Stimulated activated CD4-positive, alpha-beta T cell treated with anti-CD3 and anti-CD28 coated beads, TNF-alpha, amount 100 ng/mL, for 48 hours (primary cell): ENCODE measurements at regions not wholly inside any gene's neighbourhood (a gene's known extent, or its start where the extent isn't known, plus 50 kb on each side); places are given as distances from the start of the nearest gene placed in this dataset.

ENCODE experiments used
- DNase-seq, 3 donors: peaks; one replicate each; pipeline ENCODE4 v3.0.0-alpha.2; 2020; ENCODE audit warnings: low read depth in 3 of 3

DNA sequence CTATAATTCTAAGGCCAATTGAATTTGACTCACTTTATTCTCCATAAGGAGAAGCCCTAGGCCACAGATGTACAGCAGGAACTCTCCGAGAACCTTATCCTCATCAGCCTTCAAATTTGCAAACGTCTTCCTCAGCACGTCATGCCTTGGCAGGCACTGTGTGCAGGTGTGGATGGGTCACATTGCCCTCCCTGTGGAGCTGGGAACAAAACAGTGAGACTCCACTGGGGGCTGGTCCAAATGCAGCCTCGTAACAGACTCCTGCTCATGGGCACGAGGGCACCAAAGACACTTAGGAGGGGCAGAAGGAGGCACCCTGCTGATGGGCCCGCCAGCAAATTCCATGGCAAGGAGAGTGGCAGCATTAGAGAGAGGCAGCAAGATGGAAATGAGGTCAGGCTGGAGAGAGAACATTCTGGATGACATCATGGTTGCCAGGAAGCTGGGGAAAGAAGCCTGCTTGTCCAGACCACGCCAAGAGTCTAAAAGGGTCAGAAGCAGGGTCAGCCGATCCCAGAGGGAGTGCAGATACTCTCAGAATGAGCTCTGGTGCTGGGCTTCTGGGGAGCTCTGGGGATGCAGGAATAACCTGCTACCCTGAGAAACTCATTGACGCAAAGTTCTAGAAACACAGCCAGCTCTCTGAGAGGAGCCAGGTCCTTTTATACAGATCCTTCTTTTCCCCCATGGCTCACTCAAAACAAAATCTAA, 242.2 kb downstream of the B3GLCT start:
- DNase-seq: no peak

DNA sequence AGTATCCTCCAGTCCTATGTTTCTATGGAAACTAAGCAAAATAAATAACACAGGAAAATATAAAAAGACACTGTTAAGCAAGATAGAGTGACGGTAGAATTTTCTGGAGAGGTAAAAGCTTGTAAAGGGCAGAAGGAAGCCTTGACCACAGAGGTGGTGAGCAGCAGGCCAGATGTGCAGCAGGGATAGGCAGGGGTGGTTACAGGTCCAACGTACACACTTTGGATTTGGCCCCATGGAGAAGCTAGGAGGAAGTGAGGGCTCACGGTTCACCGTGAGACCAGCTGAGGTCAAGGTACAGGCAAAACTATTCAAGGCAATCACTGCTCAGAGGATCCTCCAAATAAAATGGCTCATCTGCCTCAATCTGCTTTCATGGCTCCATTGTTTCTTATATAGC, 242.8 kb downstream of the B3GLCT start:
- no peak for DNase-seq

DNA sequence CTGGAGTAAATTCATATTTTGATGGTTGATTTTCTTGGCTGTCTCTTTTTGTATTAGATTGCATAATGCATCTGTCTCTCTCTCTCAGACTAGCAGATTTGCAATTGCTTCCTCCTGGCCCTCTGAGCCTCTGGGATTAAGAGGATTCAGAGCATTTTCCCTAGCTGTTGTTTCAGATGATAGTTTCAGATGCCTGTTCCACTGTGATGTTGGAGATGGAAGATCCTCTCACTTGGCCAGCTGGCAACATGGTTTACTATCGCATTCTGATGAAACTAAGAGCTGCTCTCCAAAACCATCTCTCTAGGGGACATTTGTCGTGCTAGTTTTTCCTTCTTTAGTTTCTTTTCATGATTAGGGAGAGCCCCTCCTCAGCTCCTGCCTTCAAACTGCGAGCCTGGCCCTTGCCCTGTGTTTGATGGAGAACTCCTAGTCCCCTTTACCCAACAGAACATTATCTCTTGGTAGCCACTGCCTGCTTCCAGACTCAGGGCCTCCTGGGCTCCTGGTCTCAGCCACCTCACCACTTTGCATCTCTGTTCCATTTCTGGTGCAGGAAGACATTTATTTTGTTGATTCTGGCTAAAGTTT, 244.6 kb downstream of the B3GLCT start:
- no peak for DNase-seq

DNA sequence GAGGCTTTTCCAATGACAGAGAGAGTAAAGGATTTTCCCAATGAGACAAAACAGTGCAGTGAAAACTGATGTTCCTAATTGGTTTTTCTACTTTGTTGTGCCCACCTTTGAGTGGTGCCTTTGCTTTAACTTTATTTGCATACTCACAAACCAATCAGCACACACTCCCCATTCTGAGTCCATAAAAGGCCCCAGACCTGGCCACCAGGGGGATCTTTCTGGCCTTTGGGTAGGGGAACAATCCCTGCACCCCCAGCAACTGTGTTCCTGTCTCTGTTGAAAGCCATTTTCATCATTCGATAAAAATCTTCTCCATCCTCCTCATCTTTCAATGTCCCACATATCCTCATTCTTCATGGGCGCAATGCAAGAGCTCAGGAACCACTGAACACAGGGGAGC, 252.8 kb downstream of the B3GLCT start:
- DNase-seq: no peak

DNA sequence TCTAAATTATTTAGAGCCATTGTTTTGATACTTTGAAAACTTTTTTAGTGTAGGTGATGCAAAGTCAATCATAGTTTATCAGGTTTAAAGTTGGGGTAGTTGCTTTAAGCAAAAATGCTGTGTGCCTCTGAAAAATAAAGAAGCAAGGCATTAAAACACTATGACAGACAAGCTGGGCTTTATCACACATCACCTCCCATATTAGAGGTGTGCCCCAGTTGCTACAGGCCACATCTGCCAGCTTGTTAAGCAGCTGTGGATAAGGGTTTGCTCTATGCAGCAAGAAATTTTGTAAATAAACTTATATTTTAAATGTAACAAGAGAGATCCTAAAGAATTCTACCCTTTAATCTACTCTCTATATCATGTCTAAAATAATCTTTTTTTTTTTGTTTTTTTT, 255.8 kb downstream of the B3GLCT start:
- no peak for DNase-seq

DNA sequence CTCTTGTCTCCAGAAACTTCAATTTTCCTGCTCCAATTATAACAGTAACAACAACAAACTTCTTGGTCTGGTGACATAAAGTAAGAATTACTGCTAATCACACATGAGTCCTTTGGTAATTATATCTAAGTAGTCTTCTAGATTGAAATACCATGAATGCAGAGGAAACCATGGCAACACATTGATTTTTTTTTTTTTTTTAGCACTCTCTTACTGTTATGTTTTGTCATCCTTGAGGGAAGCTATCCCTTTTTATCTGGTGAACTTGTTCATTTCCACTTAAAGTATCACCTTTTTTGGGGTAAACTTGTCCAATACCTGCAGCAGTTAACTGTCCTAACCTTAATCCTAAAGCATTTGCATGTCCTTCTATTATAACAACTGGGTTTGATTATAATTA, 256.3 kb downstream of the B3GLCT start:
- DNase-seq: no peak

DNA sequence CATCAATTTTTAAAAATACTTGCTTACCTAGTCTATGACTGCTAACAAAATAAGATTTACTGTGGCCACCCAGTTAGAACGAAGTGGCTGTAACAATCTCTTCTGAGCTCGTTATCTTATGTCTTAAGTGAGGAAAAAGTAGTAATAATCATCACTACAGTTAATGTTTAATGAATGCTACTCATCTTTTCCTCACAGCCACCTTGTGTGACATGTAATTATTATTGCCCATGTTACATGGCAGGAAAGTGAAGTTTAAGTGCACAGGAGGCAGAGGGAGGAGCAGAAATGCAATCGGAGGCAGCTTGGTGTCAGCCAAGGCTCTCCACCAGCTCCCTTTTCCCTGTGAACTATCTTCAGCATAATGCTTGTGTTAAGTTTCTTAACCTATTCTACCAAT, 260.3 kb downstream of the B3GLCT start:
- no peak for DNase-seq

DNA sequence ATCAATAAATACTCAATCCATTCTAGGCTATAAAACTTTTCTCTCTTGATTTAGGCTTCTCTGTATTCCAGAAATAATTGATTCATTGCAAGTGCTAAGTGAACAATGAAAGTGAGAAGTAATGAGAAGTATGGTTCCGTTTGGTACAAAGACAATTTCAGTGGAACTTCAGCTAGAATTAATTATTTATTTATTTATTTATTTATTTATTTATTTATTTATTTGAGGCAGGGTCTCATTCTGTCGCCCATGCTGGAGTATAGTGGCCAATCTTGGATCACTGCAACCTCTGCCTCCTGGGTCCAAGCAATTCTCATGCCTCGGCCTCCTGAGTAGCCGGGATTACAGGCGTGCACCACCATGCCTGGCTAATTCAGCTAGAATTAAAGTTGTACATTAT, 262.1 kb downstream of the B3GLCT start:
- DNase-seq: no peak

DNA sequence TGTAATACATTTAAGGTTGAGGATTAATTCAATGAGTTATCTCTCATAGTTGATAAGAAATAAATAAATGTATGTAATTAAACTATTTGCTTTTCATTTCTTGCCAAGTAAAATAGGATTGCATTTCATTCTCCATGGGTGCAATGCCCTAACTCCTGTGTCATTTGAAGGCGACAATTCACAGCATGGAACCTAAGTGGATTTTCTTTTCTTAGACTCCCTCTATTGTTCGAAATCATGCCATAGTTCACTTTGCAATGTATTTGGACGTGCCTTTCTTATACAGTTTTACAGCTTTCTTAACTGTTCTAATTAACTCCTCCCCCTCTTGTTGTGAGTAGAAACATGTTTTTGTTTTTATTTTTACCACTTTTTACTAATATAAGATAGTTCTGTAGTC, 263.0 kb downstream of the B3GLCT start:
- no peak for DNase-seq

DNA sequence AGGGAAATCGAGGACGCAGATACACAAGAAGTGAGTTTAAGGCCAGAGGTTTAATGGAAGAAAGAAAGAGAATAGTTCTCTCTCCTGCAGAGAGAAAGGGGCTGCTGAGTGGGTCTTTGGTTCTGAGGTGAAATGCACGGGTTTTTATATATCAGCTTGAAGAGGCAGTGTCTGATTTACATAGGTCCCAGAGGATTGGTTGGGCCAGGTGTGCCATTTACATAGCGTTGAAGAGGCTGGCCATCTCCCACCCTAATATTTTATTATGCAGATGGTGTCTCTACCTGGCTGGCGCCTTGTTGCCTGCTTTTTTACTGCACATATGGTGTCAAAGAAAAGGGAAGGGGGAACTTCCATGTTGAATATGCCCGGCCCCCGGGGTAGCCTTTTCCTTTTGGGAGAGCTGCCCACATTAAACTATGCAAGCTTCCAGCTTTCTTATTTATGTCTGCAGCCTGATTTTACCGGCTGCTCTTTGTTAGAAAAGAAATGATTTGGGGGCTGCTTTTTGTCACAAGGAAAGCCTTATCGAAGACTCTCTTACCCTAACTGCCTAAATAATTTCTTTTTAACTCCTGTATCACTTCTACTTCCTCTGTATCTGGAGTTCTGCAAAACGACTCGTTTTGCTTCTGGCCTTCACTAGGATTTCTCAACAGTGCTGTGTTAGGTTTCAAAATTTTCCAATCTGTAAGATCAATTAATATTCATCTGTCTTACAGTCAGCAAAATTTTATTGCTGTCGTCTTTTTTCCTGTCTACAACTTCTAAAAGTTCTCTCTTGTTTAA, 268.5 kb downstream of the B3GLCT start:
- DNase-seq: no peak

DNA sequence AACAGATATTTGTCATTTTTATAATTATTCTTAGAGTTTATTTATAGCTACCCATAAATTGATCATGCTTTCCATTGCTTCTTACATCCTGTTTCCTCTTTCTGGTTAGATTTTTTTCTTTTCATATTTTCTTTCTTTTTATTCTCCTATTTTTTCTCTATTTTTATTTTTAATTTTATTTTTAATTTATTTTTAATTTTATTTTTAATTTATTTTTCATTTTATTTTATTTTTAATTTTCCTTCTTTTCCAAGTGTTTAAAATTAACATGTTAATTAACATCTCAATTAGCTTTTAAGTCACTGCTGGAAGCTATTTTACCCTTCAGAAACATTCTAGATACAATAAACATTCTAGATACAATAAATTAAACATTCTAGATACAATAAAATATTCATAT, 269.6 kb downstream of the B3GLCT start:
- no peak for DNase-seq

DNA sequence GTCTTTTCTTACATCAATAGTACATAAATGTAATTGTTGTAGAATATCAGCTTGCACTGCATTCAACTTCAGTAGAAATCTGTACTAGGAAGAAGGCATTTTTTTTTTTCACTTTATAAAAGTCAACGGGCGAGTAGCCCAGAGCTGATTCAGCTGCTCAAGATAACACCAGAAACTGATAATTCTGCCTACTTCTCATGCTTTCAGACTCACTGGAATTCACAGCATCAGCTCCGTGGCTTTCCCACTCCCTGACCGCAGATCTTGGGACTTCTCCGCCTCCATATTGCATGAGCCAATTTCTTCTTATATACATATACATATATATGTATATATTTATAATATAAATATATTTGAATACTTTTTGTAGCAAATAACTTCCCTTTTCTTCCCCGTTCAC, 263.1 kb upstream of the RXFP2 start:
- no peak for DNase-seq

DNA sequence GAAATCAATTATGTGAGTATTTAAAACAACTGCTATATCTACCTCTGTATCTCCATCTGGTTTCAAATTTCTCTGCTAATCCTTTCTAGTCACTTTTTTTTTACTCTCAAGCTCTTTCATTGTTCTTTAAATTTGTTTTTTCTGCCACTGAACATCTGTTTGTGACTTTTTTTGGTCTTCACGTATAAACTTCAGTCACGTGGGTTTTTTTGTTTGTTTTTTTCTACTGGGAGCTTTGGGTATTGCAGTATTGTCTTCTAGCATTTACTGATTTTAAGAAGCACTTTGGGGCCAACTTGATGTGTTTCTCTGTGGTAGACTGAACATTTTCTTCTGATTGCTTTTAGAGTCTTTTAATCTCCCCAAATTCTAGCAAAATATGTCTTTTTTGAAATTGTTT, 262.6 kb upstream of the RXFP2 start:
- no peak for DNase-seq

DNA sequence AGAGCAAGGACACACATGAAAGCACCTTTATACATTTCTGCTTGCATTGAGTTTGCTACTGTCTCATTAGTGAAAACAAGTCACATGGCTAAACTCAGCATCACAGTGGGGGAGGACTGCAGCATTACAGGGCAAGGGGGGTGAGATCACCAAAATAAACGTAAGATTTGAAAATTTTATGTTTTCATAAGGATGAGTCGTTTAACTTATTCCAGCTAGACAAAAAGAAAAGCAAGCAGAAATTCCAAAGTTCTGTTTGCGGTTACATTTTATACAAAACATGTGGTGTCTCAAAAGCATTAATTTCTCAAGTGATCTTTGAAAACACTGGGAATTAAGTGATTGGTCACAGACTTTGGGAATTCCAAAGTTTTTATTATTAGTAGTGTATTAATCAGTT, 261.4 kb upstream of the RXFP2 start:
- DNase-seq: no peak

DNA sequence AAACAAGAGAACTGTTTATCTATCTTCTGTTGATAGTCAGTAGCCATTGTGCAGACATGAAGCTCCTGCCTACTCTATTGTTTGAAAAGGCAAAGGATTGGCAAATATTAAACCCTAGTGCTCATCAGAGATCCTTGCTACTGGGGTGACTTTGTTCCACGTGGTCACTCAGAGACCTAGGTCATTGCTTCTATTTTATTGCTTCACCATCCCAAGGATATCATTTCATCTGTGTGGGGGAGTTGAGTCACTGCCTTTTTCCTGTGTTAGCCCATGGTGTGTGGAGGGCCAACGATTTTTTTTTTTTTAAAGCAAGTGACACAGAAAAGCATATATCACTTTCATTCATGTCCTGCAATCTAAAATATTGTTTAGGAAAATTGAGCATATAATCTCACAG, 254.1 kb upstream of the RXFP2 start:
- DNase-seq: no peak

DNA sequence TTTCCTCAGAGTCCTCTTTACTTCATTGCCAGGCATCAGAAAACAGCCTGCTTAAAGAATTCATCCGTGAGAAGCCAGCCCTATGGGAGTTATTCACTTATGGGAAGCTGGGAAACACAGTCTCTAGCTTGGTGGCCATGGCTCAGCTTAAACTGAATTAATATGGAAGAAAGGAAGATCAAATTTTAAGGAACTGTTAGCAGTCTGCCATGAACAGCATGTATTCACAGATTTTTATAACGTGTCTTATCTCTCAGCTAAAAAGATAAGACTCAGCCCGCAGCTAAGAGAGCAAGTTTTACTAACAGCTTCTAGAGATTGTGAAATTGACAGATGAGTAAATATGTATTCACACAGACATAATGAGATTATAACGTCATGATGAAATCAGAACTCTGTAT, 253.7 kb upstream of the RXFP2 start:
- DNase-seq: no peak

DNA sequence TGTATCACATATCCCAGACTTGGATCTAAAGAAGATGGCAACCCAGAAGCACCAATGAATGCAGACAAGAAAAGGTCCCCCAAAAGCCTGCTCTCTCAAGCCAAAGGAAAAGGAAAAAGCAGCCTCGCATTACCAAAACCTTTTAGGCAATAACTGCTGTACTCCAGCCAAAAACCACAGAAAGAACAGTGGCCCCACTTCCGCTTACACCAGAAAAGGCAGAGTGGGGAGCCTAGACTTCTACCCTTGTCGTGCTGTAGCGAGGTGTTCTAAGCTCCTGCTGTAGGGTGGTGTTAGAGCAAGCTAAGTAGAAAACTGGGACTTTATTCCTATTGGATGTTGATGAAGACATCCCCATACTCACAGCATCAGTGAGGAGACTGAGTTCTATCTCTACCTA, 244.0 kb upstream of the RXFP2 start:
- DNase-seq: no peak

DNA sequence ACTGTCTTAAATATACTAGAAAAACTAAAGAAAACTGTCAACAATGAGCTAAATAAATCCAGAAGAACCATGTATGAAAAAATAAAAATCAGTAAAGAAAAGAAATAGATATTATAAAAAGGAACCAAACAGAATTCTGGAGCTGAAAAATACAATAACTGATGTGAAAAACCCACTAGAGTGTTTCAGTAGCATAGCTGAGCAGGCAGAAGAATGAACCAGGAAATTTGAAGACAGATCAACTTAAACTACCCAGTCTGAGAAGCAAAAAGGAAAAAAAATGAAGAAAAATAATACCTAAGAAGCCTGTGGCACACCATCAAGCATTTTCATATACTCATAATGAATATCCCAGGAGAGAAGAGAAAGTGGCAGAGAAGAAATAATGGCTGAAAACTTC, 240.1 kb upstream of the RXFP2 start:
- DNase-seq: no peak

DNA sequence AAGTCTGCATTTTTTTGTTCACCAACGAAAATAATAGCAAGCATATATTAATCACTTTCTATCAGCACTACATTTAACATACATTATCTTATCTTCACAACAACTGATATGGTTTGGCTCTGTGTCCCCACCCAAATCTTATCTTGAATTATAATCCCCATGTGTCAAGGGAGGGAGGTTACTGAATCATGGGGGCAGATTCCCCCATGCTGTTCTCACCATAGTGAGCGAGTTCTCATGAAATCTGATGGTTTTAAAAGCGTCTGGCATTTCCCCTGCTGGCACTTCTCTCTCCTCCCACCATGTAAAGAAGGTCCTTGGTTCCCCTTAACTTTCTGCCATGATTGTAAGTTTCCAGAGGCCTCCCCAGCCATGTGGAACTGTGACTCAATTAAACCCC, 235.7 kb upstream of the RXFP2 start:
- no peak for DNase-seq

DNA sequence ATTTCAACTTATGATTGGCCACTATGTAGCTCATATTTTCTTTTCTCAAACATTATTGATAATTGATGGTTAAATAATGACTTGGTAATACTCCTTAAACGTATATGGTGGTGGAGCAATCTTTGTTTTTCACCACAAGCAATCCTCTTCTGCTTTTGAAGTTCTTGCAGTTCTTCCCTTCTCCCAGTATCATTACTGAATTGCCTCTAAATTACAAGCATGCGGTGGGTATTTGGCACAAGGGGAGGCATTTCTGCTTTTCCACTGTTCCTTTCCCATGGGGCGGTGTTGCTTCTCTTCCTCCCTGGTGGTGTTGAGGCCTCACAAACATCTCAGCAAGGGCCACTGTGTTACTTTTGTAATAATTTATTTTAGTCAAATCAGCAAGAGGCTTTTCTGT, 234.4 kb upstream of the RXFP2 start:
- DNase-seq: no peak

DNA sequence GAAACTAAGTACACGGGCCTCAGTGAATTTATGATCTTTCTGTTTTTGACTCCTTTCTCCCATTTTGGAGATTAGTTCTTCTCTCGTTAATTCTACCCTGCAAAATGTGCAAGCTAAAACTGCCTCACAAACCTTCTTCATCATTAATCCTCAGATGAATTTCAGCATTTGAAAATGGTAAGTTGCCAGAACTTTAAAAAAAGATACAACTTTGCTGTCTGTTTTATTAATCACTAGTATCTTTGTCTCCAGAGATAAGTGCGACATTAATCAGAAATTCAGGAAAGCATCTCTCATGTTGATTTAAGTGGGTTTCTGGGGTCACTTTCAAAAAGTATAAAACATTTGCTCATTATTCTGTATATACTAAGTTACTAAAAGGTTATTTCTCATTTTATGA, 227.0 kb upstream of the RXFP2 start:
- DNase-seq: no peak

DNA sequence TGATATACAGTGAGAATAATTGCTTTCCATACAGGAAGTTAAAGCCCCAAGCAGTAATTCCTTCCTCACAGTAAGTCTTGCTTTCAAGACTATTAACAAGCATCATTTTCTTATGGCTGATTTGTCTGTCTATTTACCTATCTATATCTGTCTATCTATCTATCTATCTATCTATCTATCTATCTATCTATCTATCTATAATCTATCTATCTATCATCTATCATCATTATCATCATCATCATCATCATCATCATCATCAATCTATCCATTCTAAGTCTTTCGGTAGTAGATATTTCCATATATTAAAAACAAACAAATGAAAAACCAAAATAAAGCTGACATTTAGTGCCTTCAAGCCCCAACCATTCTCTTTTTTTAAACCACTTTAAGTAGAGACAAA, 224.4 kb upstream of the RXFP2 start:
- no peak for DNase-seq

DNA sequence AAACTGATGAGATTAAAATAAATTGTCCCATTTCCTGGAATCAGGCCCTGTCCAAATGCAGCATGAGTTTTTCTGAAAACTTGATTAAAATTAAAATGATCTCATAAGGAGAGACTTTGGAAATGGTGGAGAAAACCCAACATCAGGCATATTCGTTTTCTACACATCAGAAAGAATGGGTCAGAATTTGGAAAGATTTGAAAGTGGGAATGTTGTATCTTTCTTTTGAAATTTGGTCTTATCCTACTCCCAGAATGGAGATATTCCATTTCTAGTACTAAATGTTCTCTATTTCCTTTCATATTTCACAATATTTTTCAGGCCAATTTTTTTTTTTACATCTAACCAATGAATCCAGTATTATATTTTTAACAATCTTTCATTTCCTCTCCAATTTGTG, 223.9 kb upstream of the RXFP2 start:
- DNase-seq: no peak
